ELR (cell line): ENCODE measurements at regions not wholly inside any gene's neighbourhood (a gene's known extent, or its start where the extent isn't known, plus 50 kb on each side); places are given as distances from the start of the nearest gene placed in this dataset.

Experiments used
- DNase-seq: peaks from one replicate; pipeline ENCODE4 v3.0.0-alpha.2; 2015; ENCODE audit warnings: low read depth

DNA sequence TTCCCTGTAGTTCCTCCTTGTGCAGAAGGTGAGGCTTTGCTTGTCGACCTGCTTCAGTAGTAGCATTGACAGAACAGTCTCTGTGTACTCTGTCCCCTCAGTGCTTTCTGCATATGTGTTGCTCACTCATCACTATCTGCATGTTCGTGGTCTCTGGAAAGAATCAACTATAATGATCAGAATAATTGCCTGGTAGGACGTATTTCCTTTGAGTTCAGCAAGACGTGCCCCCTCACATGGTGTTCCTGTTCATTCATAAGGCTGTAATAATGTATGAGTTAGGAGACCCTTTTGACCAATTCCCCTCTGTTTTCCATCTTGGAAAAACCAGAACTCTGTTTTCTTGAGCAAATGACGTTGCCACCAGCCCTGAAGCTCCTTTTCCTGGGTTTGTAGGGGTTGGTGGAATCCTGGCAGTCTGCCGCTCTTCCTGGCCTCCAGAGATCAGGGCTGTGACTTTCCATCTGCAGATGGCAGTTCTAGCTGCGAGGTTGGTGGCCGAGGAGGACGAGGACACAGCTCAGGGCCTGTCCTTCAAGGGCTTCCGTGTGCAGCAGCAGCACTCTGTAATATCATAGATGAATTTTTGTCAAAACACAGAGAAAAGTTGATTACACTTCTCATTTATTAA is 61.9 kb downstream of the EXOSC2 start:
- DNase-seq: no peak

DNA sequence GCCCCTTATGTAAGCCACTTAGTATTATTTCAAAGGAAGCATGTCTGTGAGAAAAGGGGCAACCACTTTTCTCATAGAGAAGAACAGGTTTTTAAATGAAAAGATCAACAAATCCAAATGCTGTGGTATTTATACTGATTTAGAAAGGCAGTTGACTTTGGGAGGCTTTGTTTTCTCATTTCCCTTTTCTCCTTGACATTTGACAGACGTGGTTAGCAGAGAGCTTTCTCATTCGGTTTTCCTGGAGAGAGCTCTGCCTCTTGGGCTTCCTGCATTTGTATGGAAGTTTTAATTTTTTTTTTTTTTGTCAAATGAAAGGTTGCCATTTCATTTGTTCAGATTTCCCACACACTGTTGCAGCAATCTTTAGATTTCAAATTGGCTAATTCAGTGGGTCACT is 62.5 kb downstream of the EXOSC2 start:
- no peak for DNase-seq

GRCh38 chr9:130756455-130757152 is 63.0 kb downstream of the EXOSC2 start:
- DNase-seq: no peak

GRCh38 chr9:130759738-130760137 is 66.2 kb downstream of the EXOSC2 start:
- DNase-seq: no peak

DNA sequence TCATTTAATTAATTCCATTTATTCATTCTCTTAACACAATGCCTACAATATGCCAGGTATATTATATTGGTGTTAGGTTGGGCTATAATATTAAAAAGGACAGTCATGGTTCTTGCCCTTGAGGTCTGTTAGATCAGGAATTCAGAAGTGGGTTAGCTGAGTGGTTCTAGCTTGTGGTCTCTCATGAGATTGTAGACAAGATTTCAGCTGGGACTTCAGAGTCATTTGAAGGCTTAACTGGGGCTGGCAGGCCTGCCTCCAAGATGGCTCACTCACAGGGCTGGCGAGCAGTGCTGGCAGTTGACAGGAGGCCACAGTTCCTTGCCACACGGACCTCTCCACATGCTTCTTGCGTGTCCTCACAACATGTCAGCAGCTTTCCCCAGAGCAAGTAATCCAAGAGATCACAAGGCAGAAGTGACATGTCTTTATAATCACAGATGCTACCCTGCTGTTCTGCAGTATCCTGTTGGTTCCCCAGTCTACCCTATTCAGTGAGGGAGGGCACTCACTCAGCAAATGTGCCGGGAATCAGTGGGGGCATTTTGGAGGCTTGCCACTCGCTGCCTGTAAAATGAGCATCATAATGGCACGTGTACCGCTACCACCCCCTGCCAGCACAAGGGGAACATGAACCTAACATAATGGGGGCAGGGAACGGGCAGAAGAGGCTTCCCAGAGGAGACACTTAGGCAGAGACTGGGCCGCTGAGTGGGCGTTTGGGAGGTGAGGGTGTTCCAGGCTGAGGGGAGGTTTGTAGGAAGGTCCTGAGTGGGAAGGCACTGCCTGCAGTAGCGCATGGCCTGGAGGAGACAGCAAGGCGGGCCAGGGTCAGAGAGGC is 70.0 kb downstream of the EXOSC2 start:
- DNase-seq: peak; percentile 23

DNA sequence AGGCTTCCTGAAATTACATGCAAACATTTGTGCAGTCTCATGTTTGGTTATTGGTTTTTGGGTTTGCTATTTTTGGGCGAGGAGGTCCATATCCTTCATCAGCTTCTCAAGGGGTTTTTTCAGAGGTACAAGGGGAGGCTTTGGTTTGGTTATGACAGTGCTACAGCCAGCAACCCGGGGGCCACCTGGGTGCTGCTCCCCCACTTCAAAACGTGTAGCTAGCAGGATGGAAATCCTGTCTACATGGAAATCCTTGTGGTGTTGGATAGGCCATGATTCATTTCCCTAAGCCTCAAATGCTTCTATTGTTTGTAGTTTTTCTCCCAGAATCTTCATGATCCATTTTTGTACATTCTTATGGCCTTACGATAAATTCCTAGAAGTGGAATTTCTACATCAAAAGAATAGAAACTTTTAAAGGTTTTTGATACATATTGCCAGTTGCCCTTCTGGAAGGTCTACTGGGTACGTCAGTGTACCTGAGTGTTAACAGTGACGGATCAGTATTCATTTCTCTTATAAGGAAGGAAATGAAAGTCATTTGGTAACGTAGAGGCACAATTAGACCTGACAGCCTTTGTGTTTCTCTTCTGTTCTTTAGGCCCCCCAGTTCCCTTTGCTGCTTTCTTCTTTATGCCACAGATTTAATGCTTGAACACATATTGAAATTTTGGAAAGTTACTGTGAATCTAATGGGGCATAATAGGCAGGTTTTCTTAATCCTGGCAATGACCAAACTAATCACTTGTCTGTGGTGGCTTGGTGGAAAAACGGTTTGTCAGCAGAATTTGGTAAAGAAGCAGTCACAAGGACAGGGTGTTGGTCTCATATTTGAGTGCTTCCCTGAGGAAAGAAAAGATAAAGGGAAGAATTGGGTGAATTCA is 69.7 kb upstream of the ABL1 start:
- DNase-seq: peak; percentile 85

DNA sequence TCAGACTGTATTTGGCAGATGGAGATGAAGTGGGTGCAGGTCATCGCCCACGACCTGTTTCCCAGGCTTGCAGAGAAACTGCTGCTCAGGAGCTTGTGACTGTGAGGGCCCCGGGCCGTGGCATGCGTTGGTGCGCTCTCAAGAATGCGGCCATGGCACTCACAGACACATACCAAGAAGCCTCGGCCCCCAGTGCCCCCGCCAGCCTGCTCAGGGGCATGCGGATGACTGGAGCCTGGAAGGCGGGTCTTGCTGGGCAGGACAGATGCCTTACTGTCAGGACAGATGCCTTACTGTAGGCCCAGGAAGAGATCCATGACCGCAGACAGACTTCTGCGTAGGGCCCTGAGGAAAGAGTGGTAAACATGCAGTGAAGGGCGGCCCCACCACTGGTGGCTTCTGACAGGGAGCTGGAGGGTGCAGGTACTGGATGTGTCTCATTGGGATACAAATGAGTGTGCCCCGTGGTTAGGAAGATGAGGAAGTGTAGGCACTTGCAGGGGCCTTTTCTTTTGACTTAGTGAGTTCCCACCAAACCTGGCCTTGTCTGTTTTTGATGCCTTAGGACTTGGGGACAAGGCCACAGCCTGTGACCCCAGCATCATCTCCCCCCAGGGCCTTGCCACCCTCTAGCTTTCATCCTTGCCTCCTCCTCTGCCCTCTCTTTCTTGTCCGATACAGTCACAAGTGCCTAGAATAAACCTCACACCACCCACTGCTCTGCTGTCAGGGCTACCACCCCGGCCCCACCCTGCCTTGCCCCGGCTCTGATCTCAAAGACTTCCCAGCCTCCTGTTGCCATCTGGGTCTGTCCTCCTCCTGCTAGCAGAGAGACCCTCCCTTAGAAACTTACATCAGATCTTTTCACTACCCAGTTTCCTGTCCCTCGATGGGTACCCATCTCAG is 68.8 kb upstream of the ABL1 start:
- peak; percentile 28 for DNase-seq

GRCh38 chr9:130766927-130767307 is 68.1 kb upstream of the ABL1 start:
- DNase-seq: no peak

DNA sequence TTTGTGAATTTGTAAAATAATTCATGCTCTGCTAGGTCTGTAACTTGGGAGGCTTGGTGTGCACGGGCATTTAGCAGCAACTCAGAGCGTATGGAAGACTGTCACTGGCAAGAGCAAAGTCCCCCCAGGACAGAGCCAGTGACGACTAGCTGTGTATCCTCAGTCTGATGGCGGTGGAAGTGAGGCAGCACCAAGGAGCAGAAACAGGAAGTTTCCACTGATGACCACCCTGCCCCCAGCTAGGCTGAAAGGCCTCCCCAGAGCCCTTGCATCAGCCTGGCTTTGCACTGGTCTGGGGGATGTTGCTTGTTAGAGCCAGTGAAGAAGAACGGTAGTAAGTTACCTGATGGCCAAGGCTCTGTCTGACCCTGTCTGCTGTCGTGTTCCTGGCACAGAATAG is 66.8 kb upstream of the ABL1 start:
- peak; percentile 30 for DNase-seq

GRCh38 chr9:130768891-130769403 is 66.1 kb upstream of the ABL1 start:
- DNase-seq: no peak

DNA sequence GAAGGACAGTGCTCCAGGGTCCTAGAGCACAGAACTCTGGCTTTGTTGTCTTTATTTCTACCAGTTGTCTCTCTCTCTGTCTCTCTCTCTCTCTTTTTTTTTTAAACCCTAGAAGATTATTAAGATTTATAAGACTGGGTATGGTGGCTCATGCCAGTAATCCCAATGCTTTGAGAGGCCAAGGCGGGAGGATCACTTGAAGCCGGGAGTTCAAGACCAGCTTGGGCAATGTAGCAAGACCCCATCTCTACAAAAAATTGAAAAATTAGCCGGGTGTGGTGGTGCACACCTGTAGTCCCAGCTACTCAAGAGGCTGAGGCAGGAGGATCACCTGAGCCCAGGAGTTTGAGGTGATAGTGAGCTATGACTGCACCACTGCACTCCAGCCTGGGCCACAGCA is 65.0 kb upstream of the ABL1 start:
- no peak for DNase-seq

DNA sequence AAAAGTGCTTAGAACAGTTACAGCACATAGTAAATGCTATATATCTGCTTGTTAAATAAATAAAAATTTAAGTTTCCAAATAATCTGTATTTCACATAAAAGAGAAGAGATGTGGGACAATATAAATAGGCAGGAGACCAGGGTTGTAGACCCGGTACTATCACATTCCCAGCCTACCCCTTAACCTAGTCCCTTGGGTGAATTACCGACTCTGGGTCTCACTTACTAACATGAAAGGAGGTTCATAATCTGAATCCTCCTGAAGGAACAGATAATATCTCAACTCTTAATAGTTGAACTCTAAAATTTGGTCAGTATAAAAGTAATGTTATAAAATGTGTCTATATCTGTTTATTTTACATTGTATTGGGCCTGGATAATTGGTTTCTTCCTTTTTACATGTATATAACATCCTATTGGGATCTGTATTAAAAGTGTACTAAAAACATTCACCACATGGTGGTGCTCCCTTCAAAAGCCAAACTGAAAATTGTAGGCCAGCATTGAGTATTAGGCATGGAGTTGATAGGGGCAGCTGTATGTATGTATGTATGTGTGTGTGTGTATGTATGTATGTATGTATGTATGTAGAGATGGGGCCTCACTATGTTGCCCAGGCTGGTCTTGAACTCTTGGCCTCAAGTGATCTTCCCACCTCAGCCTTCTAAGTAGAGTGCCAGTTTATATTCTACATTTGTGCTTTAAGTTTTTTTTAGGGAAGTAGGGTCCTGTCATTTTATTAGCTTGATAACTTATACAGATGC is 64.2 kb upstream of the ABL1 start:
- peak; percentile 80 for DNase-seq

GRCh38 chr9:130772185-130772584 is 62.9 kb upstream of the ABL1 start:
- DNase-seq: no peak

GRCh38 chr9:130774183-130774582 is 60.9 kb upstream of the ABL1 start:
- DNase-seq: no peak

DNA sequence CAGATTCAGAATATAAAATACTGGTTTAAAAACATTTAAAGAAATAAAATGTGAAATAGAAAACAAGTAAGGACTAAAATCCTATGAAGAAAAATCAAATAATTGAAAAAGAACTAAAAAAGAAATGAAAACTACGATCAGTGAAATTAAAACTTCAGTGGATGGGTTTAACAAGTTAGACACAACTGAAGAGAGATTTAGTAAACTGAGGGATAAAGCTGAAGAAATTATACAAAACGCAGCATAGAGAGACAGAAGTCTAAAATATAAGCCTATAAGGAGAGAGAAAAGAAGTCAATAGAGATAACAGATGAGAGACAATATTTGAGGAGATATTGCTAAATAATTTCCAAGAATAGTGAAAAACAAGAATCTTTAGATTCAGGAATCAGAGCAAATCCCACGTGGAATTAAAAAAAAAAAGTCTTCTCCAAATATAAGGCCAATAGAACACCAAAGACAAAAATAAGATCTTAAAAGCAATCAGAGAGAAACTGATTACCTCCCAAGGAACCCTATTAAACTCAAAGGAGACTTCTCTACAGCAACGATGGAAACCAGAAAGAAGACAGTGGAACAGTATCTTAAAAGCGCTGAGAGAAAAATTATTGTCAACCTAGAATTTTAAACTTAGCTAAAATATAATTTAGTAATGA is 59.6 kb upstream of the ABL1 start:
- no peak for DNase-seq

GRCh38 chr9:130779153-130779855 is 55.8 kb upstream of the ABL1 start:
- DNase-seq: no peak

DNA sequence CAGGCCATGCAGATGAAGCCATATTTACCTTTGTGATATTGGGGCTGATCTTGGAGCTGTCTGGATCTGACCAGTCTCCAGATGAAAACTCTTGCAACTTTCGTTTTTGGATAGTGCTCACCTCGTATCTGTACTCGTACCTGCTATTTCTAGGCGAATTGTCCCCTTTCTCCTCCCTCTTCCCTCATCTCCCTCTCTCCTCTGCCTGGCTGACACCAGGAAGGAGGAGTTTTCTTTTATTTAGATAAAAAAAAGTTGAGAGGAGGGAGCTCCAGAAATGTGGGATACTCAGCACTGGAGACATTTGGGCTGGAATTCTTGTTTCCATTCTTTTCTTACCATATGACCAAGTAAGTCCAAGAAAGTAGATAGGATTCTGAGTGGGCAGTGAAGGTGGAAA is 54.6 kb upstream of the ABL1 start:
- no peak for DNase-seq

DNA sequence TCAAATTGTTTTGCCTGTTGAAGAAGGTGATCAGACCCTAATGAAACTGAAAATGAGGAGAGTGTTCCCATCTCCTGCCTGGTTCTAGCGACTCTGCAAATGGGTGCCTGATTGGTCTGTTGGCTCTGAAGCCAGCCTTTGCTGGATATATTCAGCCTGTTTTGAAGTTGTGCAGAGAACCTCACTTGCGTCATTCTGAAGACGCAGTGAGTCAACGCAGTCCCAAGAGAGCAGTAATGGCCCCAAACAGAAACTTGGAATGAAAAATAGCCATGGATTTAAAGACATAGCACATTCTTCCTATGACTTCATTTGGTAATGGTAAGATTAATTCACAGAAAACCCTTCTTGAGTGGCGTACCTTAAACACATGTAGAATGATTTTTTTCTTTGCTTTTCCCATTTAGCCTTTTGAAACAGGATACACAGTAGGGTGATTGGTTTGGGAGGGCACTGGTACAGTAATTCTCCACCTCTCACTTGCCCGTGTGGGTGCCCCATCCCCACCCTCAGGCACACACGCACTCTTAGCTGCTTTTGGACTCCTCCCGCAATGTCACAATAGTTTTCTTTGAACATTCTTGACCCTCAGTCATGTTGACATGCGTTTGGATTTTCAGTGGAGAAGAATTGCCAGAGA is 54.1 kb upstream of the ABL1 start:
- DNase-seq: peak; percentile 89
